OCI-LY7 (cell line): ENCODE measurements at regions not wholly inside any gene's neighbourhood (a gene's known extent, or its start where the extent isn't known, plus 50 kb on each side); places are given as distances from the start of the nearest gene placed in this dataset.

Experiments used
- BruUV-seq: library from RNA; stranded (reverse); fragments of 400-500 nt; replicated peaks from 2 replicates; lab custom pipeline; 2021; lab: Mats Ljungman, UMichigan
- CTCF ChIA-PET: fragments of 300-600 bp; sonication (Branson Sonifier 250); formaldehyde crosslinking; loops from one replicate; lab custom pipeline; 2022; ENCODE audit warnings: antibody characterized with exemption; ENCODE audit not compliant: unreplicated experiment; lab: Charles Lee
- POLR2A ChIA-PET: fragments of 300-600 bp; sonication (Branson Sonifier 250); formaldehyde crosslinking; loops from one replicate; lab custom pipeline; 2022; ENCODE audit warnings: antibody characterized with exemption; lab: Charles Lee
- DNase-seq: peaks from one replicate; pipeline ENCODE4 v3.0.0-alpha.2; 2015; ENCODE audit warnings: low spot score
- H2AFZ ChIP-seq: fragments of 200-600 bp; sonication (generic), shearing (Covaris generic); 2 replicates; pipeline ENCODE4 v1.6.1; 2014; ENCODE audit warnings: mild to moderate bottlenecking, antibody characterized with exemption, low read length, moderate library complexity
- H3K27ac ChIP-seq: fragments of 200-600 bp; sonication (generic); 2 replicates; pipeline ENCODE4 v1.5.1; 2014; ENCODE audit warnings: mixed run types, low read depth, mild to moderate bottlenecking, moderate library complexity, low read length, inconsistent platforms; ENCODE audit not compliant: poor library complexity, severe bottlenecking
- H3K36me3 ChIP-seq: fragments of 200-600 bp; sonication (generic); 2 replicates; pipeline ENCODE4 v1.6.1; 2014; ENCODE audit warnings: mild to moderate bottlenecking, antibody characterized with exemption, low read length, moderate library complexity, mixed read lengths; ENCODE audit not compliant: insufficient read depth
- H3K4me1 ChIP-seq: fragments of 200-600 bp; sonication (generic); 2 replicates; pipeline ENCODE4 v1.5.1; 2014; ENCODE audit warnings: mild to moderate bottlenecking, low read length; ENCODE audit not compliant: insufficient read depth, poor library complexity, severe bottlenecking
- H3K4me2 ChIP-seq: fragments of 200-600 bp; sonication (generic); 2 replicates; pipeline ENCODE4 v1.6.1; 2014; ENCODE audit warnings: mild to moderate bottlenecking, low read length
- H3K4me3 ChIP-seq: fragments of 200-600 bp; sonication (generic); 2 replicates; pipeline ENCODE4 v1.5.1; 2014; ENCODE audit warnings: mild to moderate bottlenecking, low read depth, low read length; ENCODE audit not compliant: poor library complexity, severe bottlenecking
- H3K79me2 ChIP-seq: fragments of 200-600 bp; sonication (generic); 2 replicates; pipeline ENCODE4 v1.6.1; 2016; ENCODE audit warnings: low read depth, mild to moderate bottlenecking, low read length, moderate library complexity, mixed read lengths; ENCODE audit not compliant: insufficient read depth
- H3K9me2 ChIP-seq: fragments of 200-600 bp; sonication (generic); 2 replicates; pipeline ENCODE4 v1.6.1; 2016; ENCODE audit warnings: mild to moderate bottlenecking, low read length, mixed read lengths; ENCODE audit not compliant: insufficient read depth
- H3K9me3 ChIP-seq: fragments of 200-600 bp; sonication (generic); 2 replicates; pipeline ENCODE4 v1.6.1; 2014; ENCODE audit warnings: mild to moderate bottlenecking, mixed run types, low read length, mixed read lengths
- H4K20me1 ChIP-seq: fragments of 200-600 bp; sonication (generic); 2 replicates; pipeline ENCODE4 v1.6.1; 2014; ENCODE audit warnings: mild to moderate bottlenecking, antibody characterized with exemption, low read length, moderate library complexity, mixed read lengths; ENCODE audit not compliant: insufficient read depth
- CTCF ChIP-seq: fragments of 200-600 bp; sonication (generic); conservative IDR thresholded peaks from 2 replicates; pipeline ENCODE4 v1.5.1; 2014; ENCODE audit warnings: mild to moderate bottlenecking, antibody characterized with exemption, low read length, moderate library complexity, mixed read lengths
- EZH2phosphoT487 ChIP-seq: fragments of 200-600 bp; sonication (generic); IDR thresholded peaks from 2 replicates; pipeline ENCODE4 v1.6.1; 2018; ENCODE audit warnings: low read depth, borderline replicate concordance, mild to moderate bottlenecking, mixed run types, antibody characterized with exemption, low read length, moderate library complexity, mixed read lengths
- intact Hi-C: fragments of 100-400 bp; cut with micrococcal nuclease; formaldehyde crosslinking; loops from one replicate; pipeline ENCODE4 v1.10.0; 2022; ENCODE audit not compliant: unreplicated experiment

DNA sequence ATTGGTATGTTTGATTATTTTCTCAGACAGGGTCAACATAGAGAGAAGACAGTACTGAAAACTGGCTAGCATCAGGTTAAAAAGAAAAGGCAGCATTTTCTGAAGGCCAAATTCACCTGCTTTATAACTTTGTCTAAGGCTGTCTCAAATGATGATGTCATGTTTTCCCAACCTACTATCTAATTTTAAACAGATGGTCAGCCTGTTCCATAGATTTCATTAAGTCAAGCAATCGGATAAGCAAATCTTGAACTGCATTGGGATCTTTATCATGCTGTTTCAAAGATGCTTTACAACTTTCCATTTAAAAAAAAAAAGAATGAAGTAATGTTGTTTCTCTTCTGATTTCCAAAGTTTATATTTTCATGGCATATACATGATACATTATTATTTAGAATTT lies 56.3 kb upstream of the SPOPL start:
- Histone ChIP-seq H2AFZ (no peak overlapping the region), H3K27ac (no peak overlapping the region), H3K4me1 (no peaks in the 10 kb centered on the region), H3K79me2 (no peaks in the 10 kb centered on the region), H3K36me3 (no peaks in the 10 kb centered on the region), H3K4me3 (no peak overlapping the region), H3K9me3 (no peaks in the 10 kb centered on the region), H3K4me2 (no peak overlapping the region), H4K20me1 (no peaks in the 10 kb centered on the region), H3K9me2 (no peaks in the 10 kb centered on the region)
- no peak for TF ChIP-seq CTCF
- no peak for TF ChIP-seq EZH2phosphoT487
- no TSS peak for BruUV-seq
- ChIA-PET POLR2A (no interaction called here), CTCF (no interaction called here)
- intact Hi-C loops, result no loop called here
- DNase-seq, result no peak

DNA sequence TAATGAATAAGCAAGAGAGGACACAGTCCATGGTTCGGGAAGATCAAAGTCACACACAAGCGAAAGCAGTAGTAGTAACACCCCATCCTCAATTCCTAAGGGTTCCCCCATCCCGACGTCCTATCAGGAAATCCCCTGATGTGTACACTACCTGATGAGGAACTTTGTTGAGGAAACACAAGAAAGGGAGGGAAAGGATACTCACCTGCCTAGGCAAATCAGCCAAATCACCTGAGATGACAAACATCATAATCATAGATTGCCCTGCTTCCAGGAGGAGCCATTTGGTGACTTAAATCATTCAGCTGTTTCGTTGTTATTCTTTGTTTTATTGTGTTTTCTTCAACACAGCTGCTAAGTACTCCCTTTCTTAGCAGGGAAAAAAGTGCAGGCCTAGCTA lies 55.5 kb upstream of the SPOPL start:
- BruUV-seq, result no TSS peak
- no peaks in the 10 kb centered on the region for H3K4me1 ChIP-seq
- CTCF ChIA-PET, result no interaction called here

More for the DNA sequence above, 55.5 kb upstream of the SPOPL start:
- no peak overlapping the region for H3K27ac ChIP-seq
- no peaks in the 10 kb centered on the region for H3K9me2 ChIP-seq
- no peak overlapping the region for H2AFZ ChIP-seq
- H3K79me2 ChIP-seq, result no peaks in the 10 kb centered on the region
- no peaks in the 10 kb centered on the region for H3K36me3 ChIP-seq
- POLR2A ChIA-PET, result no interaction called here
- H3K4me3 ChIP-seq, result no peak overlapping the region
- intact Hi-C loops, result no loop called here
- no peak for DNase-seq
- H3K4me2 ChIP-seq, result no peak overlapping the region
- no peaks in the 10 kb centered on the region for H3K9me3 ChIP-seq
- H4K20me1 ChIP-seq, result no peaks in the 10 kb centered on the region
- TF ChIP-seq CTCF (no peak), EZH2phosphoT487 (no peak)
